Body of pancreas (tissue), 4 donors: ENCODE measurements at regions not wholly inside any gene's neighbourhood (a gene's known extent, or its start where the extent isn't known, plus 50 kb on each side); places are given as distances from the start of the nearest gene placed in this dataset.
"Not testable (repeated sequence)": the region's sequence is repeated elsewhere in the genome, so short reads cannot be mapped to it uniquely, and the experiment has no call there.

Experiments used
- CTCF ChIP-seq, 7 experiments: fragments of 450-650 bp in 4 of 7; fragments of 200-600 bp in 3 of 7; sonication (generic) in 3 of 7; IDR thresholded peaks; one replicate each; pipeline ENCODE4 v1.5.1; 2016 to 2019; ENCODE audit warnings: antibody characterized with exemption in 7 of 7
- POLR2A ChIP-seq, 3 donors: fragments of 450-650 bp; IDR thresholded peaks; one replicate each; pipeline ENCODE4 v1.6.1; 2016; ENCODE audit warnings: antibody characterized with exemption in 3 of 3, mild to moderate bottlenecking in 2 of 3

- TF ChIP-seq CTCF, POLR2A (IDR thresholded peaks at IDR 0.05): not testable (repeated sequence)
Observed at GRCh38 chr2:87526258-87526657, 221.6 kb upstream of the PLGLB2 start.
